Common myeloid progenitor, CD34-positive (primary cell): ENCODE measurements at regions not wholly inside any gene's neighbourhood (a gene's known extent, or its start where the extent isn't known, plus 50 kb on each side); places are given as distances from the start of the nearest gene placed in this dataset.
"Not testable (repeated sequence)": the region's sequence is repeated elsewhere in the genome, so short reads cannot be mapped to it uniquely, and the experiment has no call there.

Source experiments
- CTCF ChIA-PET: fragments of 350-600 bp; sonication (Branson Sonifier 250); formaldehyde crosslinking; loops from one replicate; lab custom pipeline; 2021; ENCODE audit warnings: antibody characterized with exemption; lab: Charles Lee
- POLR2A ChIA-PET: fragments of 350-600 bp; sonication (Branson Sonifier 250); formaldehyde crosslinking; loops from one replicate; lab custom pipeline; 2021; ENCODE audit warnings: antibody characterized with exemption; lab: Charles Lee
- DNase-seq, 3 donors: peaks; one replicate each; pipeline versions ENCODE4 v3.0.0 to v3.0.0-alpha.2; 2013
- H3K27ac ChIP-seq, 2 experiments: 1 replicate in 1 of 2; 2 replicates in 1 of 2; pipeline ENCODE4 v1.7.0; 2013; ENCODE audit warnings: inconsistent platforms in 2 of 2, low read length in 2 of 2, mild to moderate bottlenecking in 2 of 2, low read depth in 1 of 2, moderate library complexity in 1 of 2; ENCODE audit not compliant: severe bottlenecking in 2 of 2, insufficient read depth in 1 of 2, poor library complexity in 1 of 2
- H3K27me3 ChIP-seq, 5 experiments: replicated peaks in 2 of 5; 1 replicate in 3 of 5; 2 replicates in 2 of 5; pipeline versions ENCODE4 v1.6.1 to v1.7.0; 2013; ENCODE audit warnings: low read length in 4 of 5, mild to moderate bottlenecking in 2 of 5, moderate library complexity in 2 of 5, inconsistent platforms in 1 of 5; ENCODE audit not compliant: insufficient read depth in 5 of 5, control insufficient read depth in 4 of 5
- H3K36me3 ChIP-seq, 4 experiments: 1 replicate in 2 of 4; 2 replicates in 2 of 4; pipeline versions ENCODE4 v1.6.1 to v1.7.0; 2013; ENCODE audit warnings: low read length in 3 of 4, control low read depth in 1 of 4, mild to moderate bottlenecking in 1 of 4; ENCODE audit not compliant: control insufficient read depth in 4 of 4, insufficient read depth in 4 of 4
- H3K4me1 ChIP-seq, 4 experiments: 1 replicate in 3 of 4; 2 replicates in 1 of 4; pipeline versions ENCODE4 v1.6.1 to v1.7.1; 2013; ENCODE audit warnings: low read length in 3 of 4, mild to moderate bottlenecking in 3 of 4, control low read depth in 1 of 4, inconsistent platforms in 1 of 4, moderate library complexity in 1 of 4; ENCODE audit not compliant: control insufficient read depth in 4 of 4, insufficient read depth in 4 of 4; ENCODE audit errors: control extremely low read depth in 1 of 4
- H3K4me3 ChIP-seq, 7 experiments: 1 replicate in 4 of 7; 2 replicates in 3 of 7; pipeline versions ENCODE4 v1.5.1 to v1.7.0; 2013; ENCODE audit warnings: mild to moderate bottlenecking in 7 of 7, low read length in 6 of 7, moderate library complexity in 6 of 7, inconsistent platforms in 2 of 7, low read depth in 2 of 7, control low read depth in 1 of 7; ENCODE audit not compliant: insufficient read depth in 4 of 7, control insufficient read depth in 1 of 7; ENCODE audit errors: extremely low read depth in 1 of 7
- H3K9me3 ChIP-seq, 5 experiments: 1 replicate in 4 of 5; 2 replicates in 1 of 5; pipeline versions ENCODE4 v1.6.1 to v1.7.1; 2013; ENCODE audit warnings: low read length in 4 of 5, mild to moderate bottlenecking in 2 of 5, inconsistent platforms in 1 of 5, low read depth in 1 of 5, moderate library complexity in 1 of 5; ENCODE audit not compliant: control insufficient read depth in 4 of 5, insufficient read depth in 2 of 5; ENCODE audit errors: control extremely low read depth in 1 of 5
- WGBS: methylation state at CpG from one replicate; pipeline ENCODE4 v1.1.5; 2013; ENCODE audit not compliant: insufficient coverage; 5-methylcytosine and 5-hydroxymethylcytosine counted together

DNA sequence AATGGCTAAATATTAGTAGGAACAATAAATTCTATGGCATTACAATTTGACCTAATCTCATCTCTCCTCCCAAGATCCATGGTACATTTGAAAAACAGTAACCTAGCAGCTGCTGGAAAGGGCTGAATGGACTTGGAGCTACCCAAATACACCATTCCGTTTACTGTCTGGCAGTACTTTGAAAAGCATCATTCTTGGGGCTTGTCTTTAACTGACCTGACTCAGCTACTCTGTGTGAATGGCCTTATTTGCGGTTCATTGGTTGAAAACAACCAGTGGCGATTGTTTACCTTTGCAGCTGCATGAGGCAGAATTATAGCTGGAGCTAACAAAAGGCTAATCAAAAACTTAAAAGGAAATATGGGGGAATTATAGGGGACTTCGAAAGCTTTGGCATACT is 311.2 kb upstream of the MCTP2 start:
- Histone ChIP-seq H3K4me3 (no peak overlapping the region), H3K36me3 (no peaks in the 10 kb centered on the region), H3K27ac (no peak overlapping the region), H3K9me3 (peaks cover 0 to 2% (median 0%) of the 10 kb centered on the region in 5 experiments), H3K27me3 (no peaks in the 10 kb centered on the region), H3K4me1 (no peaks in the 10 kb centered on the region)
- 97% methylated on average over 4 of the region's 4 CpGs for WGBS
- POLR2A ChIA-PET, result no interaction called here
- DNase-seq, result no peak
- CTCF ChIA-PET, result no interaction called here

DNA sequence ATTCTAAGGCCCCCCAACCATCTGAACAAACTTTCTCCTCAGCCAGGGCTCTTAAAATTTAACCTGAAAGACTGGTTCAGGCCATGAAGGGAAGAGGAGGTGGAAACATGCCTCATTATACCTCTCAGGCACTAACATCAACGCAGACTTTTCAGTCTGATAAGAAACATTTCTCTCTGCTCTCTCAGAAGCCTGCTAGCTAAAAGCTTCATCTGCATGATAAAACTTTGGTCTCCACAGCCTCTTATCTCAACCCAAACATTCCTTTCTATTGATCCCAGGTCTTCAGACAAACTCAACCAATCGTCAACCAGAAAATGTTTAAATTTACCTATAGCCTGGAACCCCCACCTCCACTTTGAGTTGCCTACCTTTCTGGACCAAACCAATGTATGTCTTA is 312.6 kb upstream of the MCTP2 start:
- peak in 1 of 3 donors; percentile 8 for DNase-seq
- H3K9me3 ChIP-seq, H3K27ac ChIP-seq, CTCF ChIA-PET, H3K4me1 ChIP-seq, H3K4me3 ChIP-seq, H3K27me3 ChIP-seq, H3K36me3 ChIP-seq, POLR2A ChIA-PET: not testable (repeated sequence)
- WGBS, result 100% methylated on average over 1 of the region's 2 CpGs

- no CpG with 5 or more reads among the region's 1 CpG for WGBS
- POLR2A ChIA-PET, result no interaction called here
Measured at GRCh38 chr15:93917181-93917580, 314.2 kb upstream of the MCTP2 start.

GRCh38 chr15:93913871-93914270 is 317.5 kb upstream of the MCTP2 start:
- no CpG with 5 or more reads among the region's 3 CpGs for WGBS

More at GRCh38 chr15:93917181-93917580, 314.2 kb upstream of the MCTP2 start:
- no peak for DNase-seq
- Histone ChIP-seq H3K4me1 (no peaks in the 10 kb centered on the region), H3K36me3 (no peaks in the 10 kb centered on the region), H3K4me3 (no peak overlapping the region), H3K27ac (no peak overlapping the region), H3K9me3 (no peaks in the 10 kb centered on the region), H3K27me3 (no peaks in the 10 kb centered on the region)
- CTCF ChIA-PET, result no interaction called here

DNA sequence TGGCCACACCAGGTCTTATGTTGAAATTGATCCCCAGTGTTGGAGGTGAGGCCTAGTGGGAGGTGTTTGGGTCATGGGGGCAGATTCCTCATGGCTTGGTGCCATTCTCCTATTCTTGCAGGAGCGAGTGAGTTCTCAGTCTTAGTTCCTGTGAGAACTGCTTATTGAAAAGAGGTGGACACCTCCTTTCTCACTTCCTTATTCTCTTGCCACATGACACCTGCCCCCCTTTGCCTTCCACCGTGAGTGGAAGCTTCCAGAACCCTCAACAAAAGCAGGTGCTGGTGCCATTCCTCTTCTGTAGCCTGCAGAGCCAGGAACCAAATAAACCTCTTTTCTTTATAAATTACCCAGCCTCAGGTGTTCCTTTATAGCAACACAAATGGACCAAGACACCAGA is 318.1 kb upstream of the MCTP2 start:
- Histone ChIP-seq H3K4me1 (no peaks in the 10 kb centered on the region), H3K4me3 (no peak overlapping the region), H3K27ac (no peak overlapping the region), H3K27me3 (no peaks in the 10 kb centered on the region), H3K36me3 (no peaks in the 10 kb centered on the region), H3K9me3 (peaks cover 0 to 3% (median 0%) of the 10 kb centered on the region in 5 experiments)
- no peak for DNase-seq
- POLR2A ChIA-PET, result no interaction called here
- CTCF ChIA-PET, result no interaction called here
- 70% methylated on average over 1 of the region's 2 CpGs for whole genome bisulfite sequencing

More at GRCh38 chr15:93913871-93914270, 317.5 kb upstream of the MCTP2 start:
- no peaks in the 10 kb centered on the region for H3K4me1 ChIP-seq
- CTCF ChIA-PET, result no interaction called here
- H3K27me3 ChIP-seq, result no peaks in the 10 kb centered on the region
- no peaks in the 10 kb centered on the region for H3K36me3 ChIP-seq
- POLR2A ChIA-PET, result no interaction called here
- peaks cover 0 to 2% (median 0%) of the 10 kb centered on the region in 5 experiments for H3K9me3 ChIP-seq
- no peak overlapping the region for H3K4me3 ChIP-seq
- DNase-seq, result no peak
- H3K27ac ChIP-seq, result no peak overlapping the region

DNA sequence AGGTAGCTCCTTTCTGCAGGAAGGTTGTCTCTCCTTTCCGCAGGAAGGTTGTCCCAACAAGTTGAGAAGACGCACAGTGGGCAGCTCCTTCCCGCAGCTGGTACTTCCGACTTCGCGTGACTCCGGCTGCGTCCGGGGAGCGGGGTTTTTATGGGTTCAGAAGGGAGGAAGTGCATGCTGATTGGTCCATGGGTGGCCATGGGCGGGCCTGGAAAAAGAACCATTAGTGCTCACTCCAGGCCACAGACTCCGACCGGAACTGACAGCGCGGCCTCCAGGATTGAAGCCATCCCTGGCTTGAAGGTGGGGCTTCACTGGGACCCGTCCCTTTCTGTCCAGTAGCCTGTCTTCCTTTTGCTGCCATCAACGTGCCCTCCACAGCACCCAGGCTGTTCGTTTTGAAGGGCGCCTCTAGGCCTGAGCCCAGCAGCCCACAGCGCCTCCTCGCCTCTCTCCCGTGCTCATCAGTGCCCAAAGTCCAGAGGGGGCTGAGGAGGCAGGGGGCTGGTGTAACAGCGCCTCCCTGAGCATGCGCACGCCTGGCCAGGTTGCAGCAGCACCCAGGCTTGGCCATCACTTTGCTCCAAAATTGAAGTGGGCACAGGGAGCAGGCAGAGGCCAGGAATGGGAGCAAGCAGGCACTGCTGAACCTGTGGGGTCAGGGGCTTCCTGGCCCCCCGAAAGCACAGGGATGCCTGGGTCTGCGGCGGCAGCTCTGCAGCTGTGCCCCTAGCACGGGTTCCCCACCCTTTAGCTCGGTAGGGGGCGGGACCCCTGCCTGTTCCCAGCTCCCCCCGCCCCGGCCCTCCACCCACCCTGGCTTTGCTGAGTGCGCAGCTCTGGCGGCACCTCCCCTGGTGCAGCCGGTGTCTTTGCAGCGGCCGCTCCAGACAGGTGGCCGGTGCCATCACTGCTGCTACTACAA is 330.6 kb upstream of the MCTP2 start:
- WGBS, result 96% methylated on average over 18 of the region's 39 CpGs
- CTCF ChIA-PET, result no interaction called here
- no peaks in the 10 kb centered on the region for H3K36me3 ChIP-seq

GRCh38 chr15:93899817-93900216 is 331.5 kb upstream of the MCTP2 start:
- 87% methylated on average over 10 of the region's 17 CpGs for WGBS
- Histone ChIP-seq H3K27me3 (no peaks in the 10 kb centered on the region), H3K4me1 (no peaks in the 10 kb centered on the region), H3K27ac (no peak overlapping the region), H3K36me3 (no peaks in the 10 kb centered on the region), H3K4me3 (no peak overlapping the region), H3K9me3 (no peaks in the 10 kb centered on the region)
- ChIA-PET POLR2A (no interaction called here), CTCF (no interaction called here)
- DNase-seq, result no peak

More for the DNA sequence above, 330.6 kb upstream of the MCTP2 start:
- Histone ChIP-seq H3K27ac (no peak overlapping the region), H3K27me3 (no peaks in the 10 kb centered on the region), H3K4me1 (no peaks in the 10 kb centered on the region), H3K4me3 (no peak overlapping the region), H3K9me3 (no peaks in the 10 kb centered on the region)
- POLR2A ChIA-PET, result no interaction called here
- DNase-seq, result no peak
